Activated CD8-positive, alpha-beta memory T cell treated with anti-CD3 and anti-CD28 coated beads, Interleukin-2, amount 50 U/mL, for 1 hour (primary cell): ENCODE measurements at regions not wholly inside any gene's neighbourhood (a gene's known extent, or its start where the extent isn't known, plus 50 kb on each side); places are given as distances from the start of the nearest gene placed in this dataset.

Experiments used
- DNase-seq: peaks from one replicate; pipeline ENCODE4 v3.0.0-alpha.2; 2020; ENCODE audit errors: extremely low read depth

DNA sequence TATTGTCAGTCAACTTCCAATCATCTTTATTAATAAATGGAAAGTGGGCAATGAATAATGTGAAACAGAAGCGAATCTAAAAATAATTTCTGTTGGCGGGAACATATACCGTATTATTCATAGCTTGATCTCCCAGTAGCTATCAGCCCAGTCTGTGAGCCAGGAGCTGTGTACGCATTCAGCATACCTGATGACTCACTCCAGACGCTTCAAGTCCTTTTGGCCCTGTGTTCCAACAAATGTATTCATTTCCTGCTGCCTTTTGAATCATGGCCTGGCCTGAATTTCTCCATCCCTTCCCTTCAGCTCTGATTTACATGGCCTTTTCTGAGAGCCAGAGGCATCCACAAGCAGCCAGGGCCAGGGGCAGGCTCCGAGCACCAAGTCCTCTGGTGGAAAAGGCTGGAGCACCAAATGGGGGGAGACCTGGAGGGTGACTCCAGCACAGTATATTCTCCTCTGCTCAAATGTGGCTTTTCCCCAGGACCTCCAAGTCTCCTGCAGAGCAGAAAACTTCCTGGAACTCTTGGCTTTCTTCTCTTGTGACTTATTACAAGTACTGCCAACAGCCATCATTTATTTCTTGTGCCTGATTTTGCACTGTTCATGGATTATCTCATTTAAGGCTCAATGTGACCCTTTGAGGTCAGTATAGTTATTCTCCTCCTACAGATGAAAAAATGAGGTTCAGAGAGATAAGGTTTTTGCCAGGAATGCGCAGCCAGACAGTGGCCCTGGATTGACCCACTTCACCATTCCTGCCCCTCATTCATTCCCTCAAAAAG is 108.7 kb downstream of the EN1 start:
- no peak for DNase-seq

DNA sequence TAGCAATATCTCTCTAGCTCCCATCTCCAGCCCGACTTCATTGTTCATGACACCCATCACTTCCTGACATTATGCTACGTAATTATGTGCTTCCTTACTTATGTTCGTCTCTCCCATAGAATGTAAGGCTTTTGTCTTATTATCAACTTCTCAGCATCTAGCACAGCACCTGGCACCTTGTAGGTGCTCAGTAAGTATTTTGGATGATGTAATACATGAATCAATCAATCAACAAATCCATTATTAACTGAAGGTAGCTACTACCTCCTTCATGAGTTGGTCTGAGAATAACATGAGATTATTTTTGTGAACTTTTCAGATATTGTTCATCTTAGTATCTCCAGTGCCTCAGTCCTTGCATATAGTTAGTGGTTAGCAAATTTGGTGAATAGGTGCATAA is 109.3 kb downstream of the EN1 start:
- DNase-seq, result no peak

DNA sequence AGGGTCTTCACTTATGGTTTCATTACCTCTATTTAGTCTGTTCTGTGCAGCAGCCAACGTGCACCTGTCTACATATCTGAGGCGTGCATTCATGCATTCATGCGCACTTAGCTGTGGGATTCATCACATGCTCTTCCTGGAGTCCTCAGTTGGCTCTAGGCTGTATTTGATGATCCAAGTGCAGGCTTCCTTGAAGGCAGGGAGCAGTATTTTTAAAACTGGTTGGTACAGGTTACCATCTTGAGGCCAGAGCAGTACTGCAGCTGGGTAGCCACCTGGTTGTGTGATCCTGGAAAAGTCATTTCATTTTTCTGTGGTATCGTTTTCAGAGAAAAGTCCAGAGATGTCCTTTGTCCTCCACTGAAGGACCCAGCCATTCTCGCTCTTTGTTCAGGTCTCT is 109.8 kb downstream of the EN1 start:
- DNase-seq, result no peak

DNA sequence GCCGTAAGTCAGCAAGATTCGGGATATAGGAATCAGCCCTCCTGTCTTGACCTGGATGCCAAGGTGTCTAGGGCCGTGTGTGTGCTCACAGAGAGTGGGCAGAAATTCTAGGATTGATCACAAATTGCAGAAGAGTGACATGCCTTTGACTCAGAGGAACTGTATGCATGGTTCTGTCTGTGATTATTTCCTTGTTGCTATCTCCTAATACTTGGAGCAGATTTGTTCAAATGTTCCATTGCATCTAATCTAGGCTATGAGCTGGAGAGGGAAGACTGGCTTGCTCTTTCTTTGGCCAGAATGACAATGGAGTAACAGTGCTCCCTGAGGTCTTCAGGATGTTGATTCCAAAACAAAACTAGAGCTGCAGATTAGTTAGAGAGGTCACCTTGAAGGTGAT is 115.0 kb downstream of the EN1 start:
- no peak for DNase-seq

DNA sequence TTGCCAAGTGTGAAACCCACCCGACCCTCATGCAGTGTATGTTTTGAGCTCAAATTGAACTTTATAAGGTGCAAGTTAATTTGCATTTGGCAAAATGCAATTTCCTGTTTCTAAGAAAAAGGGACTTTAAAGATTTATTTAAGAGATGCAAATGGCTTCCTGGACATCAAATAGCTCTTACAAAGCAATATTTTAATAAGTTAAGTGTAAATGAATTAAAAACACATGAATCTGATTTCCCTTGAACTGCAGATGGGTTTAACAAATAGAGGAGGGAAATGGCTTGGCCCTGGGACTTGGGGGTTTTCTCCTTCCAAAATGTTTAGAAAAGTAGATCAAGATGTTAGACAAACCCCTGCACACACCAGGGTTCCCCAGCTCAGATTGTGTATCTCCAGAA is 116.0 kb downstream of the EN1 start:
- DNase-seq, result no peak

DNA sequence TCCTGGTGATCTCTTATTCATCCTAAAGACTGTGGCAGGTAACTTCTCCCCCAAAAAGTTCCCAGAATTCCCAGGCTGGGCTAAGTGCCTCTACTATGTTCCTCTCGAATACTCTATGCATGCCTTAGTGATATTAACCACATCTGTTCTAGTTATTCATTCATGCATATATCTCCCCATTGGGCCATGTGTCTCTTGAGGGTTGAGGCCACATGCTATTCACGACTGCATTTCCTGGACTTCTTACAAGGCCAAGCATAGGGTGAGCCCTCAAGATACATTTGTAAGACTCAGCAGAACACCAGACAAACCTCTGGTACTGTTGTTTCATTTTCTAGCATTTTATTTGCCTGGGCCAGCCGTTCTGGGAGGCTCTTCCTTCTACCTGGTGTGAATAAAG is 117.0 kb downstream of the EN1 start:
- DNase-seq, result no peak

DNA sequence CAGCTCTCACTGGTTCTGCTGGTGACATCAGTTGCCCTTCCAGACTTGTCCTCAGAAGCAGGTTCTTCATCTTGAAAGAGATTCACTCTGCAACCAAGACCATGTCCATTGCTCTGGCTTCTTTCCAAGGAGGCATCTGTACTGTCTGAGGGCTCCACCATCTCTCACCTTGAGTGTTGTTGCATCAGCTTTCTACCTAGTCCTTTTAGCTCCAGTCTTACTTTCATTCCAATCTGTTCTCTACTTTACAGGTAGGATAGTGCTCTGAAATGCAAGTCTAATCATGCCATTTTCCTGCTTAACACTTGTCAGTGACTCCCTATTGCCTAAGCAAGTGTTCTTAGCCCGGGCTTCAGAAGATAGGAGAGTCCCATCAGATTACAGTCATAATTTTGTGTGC is 117.7 kb downstream of the EN1 start:
- no peak for DNase-seq

DNA sequence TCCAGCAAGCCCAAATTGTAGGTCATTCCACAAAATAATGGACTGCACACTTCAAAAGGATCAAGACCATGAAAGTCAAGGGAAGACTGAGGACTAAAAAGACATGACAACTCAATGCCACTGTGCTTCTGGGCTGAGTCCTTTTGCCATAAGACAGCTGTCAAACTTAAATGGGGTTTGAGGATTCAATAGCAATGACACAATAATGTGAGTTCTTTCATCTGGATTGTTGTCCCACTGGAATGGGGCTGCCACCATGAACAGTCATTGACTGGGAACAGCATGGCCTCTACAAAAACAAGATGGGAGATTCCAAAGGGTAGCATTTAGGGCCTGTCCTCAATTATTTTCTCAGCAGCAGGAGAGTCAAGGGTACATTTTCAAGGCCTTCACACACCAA is 118.5 kb downstream of the EN1 start:
- no peak for DNase-seq

DNA sequence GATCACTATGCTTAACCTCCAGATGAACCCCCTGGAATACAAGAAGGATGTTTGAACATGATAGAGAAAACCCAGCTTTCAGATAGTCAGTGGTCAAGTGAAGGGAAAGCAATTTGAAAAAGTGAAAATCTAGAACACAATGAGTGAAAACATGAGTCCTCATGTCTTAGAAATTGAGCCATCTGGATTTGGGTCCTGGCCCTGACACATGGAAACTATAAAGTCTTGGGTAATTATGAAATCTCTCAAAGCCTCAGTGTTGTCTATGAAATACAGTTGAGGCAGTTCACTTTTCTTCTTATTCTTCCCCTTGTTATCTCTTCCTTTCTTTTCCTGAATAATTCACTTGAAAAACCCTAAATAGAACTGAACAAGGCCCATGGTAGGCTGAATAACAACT is 120.6 kb downstream of the EN1 start:
- DNase-seq, result no peak

DNA sequence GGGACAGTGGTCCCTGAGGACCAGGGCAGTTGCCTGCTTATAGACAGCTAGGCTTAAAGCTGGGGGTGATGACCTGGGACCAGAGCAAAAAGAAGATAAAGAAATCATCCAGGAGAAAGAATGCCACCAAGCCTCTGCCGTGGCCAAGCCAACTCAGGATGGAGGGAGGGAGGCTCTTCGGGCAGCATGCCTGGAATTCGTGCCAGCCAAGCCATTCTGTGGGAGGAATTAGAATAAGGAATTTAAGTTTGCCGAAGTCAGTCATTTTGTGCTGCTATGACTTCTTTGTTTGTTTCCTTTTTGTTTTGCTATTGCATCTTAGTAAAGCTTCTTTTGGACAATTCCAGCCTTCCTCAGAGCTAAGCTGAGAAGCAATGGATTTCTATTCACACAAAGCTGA is 124.1 kb downstream of the EN1 start:
- no peak for DNase-seq

DNA sequence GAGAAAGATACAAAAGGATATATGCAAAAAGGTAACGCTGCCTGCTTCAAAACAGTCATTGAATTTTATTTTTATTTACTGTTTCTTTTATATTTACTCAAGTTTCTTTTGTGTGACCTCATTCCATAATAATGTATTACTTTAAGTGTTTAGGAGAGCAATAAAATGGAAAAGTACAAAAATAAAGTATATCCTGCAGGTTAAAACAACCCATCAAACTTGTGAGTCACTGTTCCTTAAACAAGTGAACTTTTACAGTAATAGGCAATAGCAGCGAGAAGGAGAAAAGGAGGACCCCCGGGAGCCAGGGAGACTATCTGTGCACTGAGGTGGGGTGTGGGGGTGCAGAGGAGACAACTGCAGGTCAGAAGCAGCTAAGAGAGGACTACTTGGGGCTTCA is 124.5 kb downstream of the EN1 start:
- DNase-seq, result no peak

DNA sequence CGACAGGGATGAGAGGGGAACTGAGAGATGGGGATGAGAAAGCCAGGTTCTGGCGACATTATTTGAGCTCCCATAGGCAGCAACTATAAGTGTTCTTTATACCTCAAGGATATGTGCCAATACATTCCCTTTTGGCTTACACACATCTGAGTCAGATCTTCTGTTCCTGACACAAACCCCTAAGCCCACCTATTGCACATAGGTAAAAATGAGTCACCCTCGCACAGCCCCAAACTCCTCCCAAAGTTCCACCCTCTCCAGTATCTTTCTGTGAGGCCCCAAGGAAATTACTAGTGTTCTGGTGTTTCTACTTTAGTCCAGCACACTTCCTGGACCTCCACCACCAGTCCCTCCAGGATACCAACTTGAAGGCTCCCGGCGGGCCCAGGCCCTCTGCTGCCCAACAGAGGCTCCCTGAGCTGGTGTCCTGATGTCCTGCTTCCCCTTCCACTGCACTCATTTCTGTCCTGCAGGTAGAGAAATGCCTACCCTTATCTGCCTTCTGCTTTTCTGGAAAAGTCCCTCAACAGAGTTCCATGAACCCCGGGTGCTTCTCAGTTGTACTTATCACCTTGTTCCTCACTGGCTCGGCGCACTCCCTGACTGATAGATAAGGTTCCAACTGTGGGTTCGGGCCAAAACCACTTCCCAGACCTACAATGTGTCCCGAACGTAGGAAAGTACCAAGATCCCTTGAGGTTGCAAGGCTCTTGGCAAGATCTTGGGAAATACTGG is 125.5 kb downstream of the EN1 start:
- DNase-seq, result no peak

DNA sequence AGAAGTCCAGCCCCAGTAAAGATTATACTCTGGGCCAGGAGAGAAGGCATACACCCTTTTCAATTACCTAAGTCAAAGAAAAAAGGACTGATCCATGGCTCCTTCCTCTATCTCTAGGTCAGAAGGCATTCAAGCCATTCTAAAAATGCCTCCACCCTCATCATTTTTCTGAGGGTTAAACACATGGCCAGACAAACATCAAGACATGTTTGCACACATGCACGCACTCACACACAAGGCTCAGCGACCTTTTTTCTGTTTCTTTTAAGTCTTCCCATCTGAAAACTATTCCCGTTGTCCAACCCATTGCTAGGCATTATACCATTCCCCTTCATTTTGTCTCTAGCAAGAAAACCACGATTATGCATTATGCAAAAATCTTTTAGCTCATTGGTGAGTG is 126.6 kb downstream of the EN1 start:
- no peak for DNase-seq

DNA sequence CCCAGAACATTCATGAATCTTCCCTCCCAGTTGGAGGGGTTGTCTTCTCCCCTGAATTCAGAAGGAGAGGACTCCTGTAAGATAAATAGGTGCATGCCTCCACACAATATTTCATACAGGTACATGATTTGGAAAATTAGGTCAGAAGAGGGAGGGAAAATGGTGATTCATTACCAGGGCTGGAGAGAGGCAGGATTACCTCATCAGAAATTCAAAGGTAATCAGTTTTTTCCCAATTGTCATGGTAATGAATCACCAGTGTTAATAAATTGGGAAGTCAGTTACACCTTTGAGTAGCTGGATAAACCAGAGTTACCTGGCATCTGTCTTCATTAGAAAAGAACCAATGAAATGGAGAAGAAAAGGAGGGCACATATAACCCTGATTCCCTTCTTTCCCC is 128.5 kb downstream of the EN1 start:
- no peak for DNase-seq

DNA sequence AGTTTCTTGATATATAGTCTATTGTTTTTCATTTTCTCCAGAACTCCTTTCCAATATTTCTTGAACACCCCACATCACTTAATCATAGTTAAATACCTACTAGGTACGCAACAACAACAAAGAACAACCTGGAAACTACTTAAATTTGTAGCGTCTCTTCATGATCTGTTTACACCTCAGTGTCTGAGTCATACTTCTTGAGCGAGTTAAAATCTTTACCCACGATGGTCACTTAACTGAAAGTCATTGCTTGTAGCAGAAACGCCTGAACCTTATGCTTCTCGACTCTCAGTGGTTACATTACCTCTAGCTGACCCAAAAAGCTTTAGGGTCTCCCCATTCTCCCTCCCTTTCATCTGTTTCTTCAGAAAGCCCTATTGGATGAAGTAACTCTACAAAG is 131.3 kb downstream of the EN1 start:
- no peak for DNase-seq

DNA sequence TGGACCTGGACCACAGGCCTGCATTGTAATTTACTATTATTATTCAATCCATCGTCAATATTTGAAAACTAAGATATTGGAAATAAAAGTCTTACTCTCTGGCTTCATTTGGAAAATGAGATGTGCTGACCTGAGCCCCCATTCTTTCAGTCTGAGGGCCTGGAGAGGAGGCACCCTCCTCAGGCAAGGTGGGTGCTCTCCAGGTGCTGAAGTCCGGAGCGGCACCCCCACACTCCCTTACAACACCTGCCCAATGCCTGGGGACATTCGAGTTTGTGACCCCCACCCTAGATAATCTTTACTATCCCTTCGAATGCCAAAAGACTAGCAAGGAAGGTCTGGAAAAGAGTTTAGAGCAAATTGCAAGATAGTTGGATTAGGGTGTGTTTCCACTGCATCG is 133.3 kb downstream of the EN1 start:
- no peak for DNase-seq

DNA sequence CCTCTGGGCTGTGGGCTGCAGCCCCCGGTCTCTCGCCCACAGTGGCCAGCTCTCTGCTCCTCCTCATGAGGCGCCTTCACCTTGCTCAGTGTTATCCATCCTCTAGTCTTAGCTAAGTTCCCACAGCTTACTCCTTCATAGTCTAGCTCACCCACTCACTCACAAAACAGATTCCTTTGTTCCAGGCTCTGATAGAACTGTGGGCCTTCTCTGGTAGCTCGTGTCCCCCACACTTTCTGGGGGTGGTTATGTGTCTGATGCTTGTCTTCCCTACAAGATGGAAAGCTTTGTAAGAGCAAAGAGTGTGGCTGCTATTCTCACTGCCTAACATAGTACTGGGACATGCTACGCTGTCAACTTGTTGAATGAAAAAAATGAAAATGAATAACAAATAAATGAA is 135.8 kb downstream of the EN1 start:
- no peak for DNase-seq

DNA sequence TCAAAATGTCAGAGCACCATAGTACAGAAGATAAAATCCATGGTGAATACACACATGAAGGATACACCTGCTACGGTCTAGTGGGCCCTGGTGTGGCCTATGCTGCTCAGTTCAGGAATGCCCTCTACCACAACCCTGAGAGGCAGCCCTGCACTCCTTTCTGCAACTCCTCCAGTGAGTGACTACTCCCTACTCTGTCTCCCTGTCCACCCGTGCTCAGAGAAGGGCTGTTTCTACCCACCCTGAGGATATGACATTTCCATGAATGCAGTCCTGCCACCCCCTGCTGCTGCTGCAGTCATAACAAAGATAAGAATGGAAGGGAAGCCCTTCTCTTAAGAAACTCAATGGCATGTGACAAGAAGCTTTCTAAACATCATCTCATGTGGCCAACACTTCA is 137.0 kb downstream of the EN1 start:
- DNase-seq, result no peak

DNA sequence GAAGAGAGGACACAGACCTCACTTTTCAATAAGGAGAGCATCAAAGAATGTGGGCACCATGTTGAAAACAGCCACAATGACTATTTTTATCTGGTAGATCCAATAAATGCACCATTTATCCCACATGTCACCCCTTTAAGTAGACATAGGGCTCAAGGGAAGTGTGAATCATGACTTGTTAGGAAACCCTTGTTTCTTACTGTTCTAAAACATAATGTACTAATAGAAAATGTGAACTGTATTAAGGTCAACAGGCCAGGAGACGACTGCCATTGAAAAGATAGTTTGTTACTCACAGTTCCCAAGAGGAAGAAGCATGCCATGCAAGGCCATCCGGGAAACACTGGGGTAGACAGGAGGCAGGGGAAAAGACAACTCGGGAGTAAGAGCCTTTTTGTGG is 137.7 kb downstream of the EN1 start:
- no peak for DNase-seq

DNA sequence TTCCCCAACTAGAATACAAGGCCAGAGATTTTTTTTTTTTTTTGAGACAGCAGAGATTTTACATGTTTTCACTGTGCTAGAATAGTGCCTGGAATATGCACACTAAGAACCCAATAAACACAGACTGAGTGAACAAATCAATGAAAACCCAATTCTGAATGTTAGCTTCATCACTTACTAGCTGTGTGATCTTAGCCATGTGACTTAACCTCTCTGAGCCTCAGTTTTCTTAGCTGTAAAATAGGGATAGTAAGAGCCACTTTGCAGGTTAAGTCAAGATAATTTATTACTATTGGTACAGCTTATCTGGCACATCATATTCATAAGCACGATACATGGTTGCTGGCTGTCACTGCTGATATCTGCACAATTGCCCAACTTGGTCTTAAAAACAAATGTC is 140.6 kb downstream of the EN1 start:
- no peak for DNase-seq

DNA sequence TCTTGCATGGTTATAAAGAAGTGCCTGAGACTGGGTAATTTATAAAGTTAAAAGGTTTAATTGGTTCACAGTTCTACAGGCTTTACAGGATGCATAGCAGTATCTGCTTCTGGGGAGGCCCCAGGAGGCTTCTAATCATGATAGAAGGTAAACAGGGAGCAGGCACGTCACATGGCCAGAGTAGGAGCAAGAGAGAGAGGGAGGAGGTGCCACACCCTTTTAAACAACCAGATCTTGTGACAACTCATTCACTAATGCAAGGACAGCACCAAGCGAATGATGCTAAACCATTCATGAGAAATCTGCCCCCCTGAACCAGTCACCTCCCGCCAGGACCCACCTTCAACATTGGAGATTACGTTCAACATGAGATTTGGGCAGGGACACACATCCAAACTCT is 141.1 kb downstream of the EN1 start:
- no peak for DNase-seq

DNA sequence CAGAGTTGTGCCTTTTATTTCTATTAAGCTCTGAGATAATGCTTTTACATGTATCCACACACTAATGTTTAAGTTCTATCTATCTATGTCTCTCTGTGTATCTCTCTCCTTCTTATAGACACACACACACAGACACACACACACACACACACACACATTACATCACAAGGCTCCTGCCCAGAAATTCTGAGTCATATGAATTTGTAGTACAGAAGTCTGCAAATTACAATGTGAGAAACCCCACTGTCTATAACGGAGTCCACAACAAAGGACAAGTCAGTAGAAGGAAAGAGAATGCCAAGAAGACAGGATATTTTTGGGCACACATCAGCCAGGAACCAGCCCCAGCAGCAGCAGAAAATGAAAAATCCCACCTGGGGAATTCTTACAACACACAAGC is 142.4 kb downstream of the EN1 start:
- no peak for DNase-seq

DNA sequence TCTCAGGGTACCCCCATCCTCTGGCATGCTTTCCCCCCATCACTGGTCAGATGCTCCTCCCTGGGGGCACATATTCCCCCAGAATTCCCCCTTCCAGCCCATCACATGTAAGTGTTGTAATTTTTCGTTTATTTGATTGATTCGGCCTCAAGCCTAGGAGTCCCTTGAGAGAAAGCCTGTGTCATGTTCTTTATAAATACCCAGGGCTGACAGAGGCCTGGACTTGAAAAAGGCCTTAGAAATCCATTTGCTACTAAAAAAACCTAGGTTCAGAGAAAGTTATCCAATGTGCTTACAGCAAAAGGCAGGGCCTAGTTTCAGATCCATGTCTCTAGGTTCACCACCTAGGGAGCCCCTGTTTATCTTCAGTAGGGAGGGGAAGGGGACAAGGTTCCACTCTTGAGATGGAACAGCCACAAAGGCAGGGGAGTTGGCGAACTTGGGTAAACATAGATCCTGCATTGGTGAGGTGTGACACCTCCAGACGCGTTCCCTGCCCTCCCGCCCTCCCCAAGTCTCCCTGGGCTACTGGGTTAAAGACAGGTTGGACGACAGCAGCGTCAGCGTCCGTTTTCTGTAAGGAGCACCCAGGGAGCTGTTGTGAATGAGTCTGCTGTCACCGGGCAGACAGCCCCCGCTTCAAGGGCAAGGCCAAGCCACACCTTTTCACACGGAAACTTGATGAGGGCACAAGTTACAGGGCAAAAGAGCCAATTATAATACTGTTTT is 147.8 kb downstream of the EN1 start:
- DNase-seq, result no peak
